SK-N-SH (cell line): ENCODE measurements at regions not wholly inside any gene's neighbourhood (a gene's known extent, or its start where the extent isn't known, plus 50 kb on each side); places are given as distances from the start of the nearest gene placed in this dataset.
"Not testable (repeated sequence)": the region's sequence is repeated elsewhere in the genome, so short reads cannot be mapped to it uniquely, and the experiment has no call there.

ENCODE experiments used
- CTCF ChIA-PET: fragments of 300-600, 350-600 bp; formaldehyde crosslinking; extraction: SDS; loops from one replicate; lab custom pipeline; 2021; lab: Yijun Ruan, JAX
- POLR2A ChIA-PET: fragments of 350-600 bp; sonication (Branson Sonifier 250); formaldehyde crosslinking; extraction: SDS; loops from one replicate; lab custom pipeline; 2020; ENCODE audit warnings: antibody characterized with exemption, inconsistent platforms; lab: Yijun Ruan, JAX
- DNase-seq: peaks from one replicate; pipeline ENCODE4 v3.0.0; 2012
- H2AFZ ChIP-seq: fragments of 200-600 bp; sonication (generic); 2 replicates; pipeline ENCODE4 v1.8.1; 2016; ENCODE audit warnings: antibody characterized with exemption, mild to moderate bottlenecking, low read depth
- H3F3A ChIP-seq: fragments of 200-600 bp; sonication (generic); replicated peaks from 2 replicates; pipeline ENCODE3; 2016; ENCODE audit warnings: antibody characterized with exemption, mild to moderate bottlenecking; ENCODE audit not compliant: insufficient read depth
- H3K27ac ChIP-seq, 2 experiments: fragments of 200-500 bp in 1 of 2; fragments of 200-600 bp in 1 of 2; sonication (Bioruptor generic) in 1 of 2; sonication (generic), shearing (Covaris generic) in 1 of 2; 2 replicates each; pipeline versions ENCODE4 v1.5.1 to v1.6.1; 2014 to 2016; ENCODE audit warnings: low read depth in 2 of 2, inconsistent platforms in 1 of 2, low read length in 1 of 2, mild to moderate bottlenecking in 1 of 2, mixed read lengths in 1 of 2
- H3K27me3 ChIP-seq: fragments of 200-600 bp; sonication (generic), shearing (Covaris generic); 2 replicates; pipeline ENCODE4 v1.6.1; 2016; ENCODE audit warnings: mixed run types; ENCODE audit not compliant: insufficient read depth
- H3K36me3 ChIP-seq, 2 experiments: fragments of 200-500 bp in 1 of 2; fragments of 200-600 bp in 1 of 2; sonication (Bioruptor generic) in 1 of 2; sonication (generic) in 1 of 2; replicated peaks in 1 of 2; 2 replicates each; pipeline versions ENCODE3 to v1.5.1; 2014 to 2016; ENCODE audit warnings: low read length in 1 of 2, mild to moderate bottlenecking in 1 of 2; ENCODE audit not compliant: insufficient read depth in 2 of 2, control insufficient read depth in 1 of 2
- H3K4me1 ChIP-seq, 2 experiments: fragments of 200-500 bp in 1 of 2; fragments of 200-600 bp in 1 of 2; sonication (Bioruptor generic) in 1 of 2; sonication (generic), shearing (Covaris generic) in 1 of 2; 2 replicates each; pipeline versions ENCODE4 v1.5.1 to v1.6.1; 2014 to 2016; ENCODE audit warnings: low read depth in 1 of 2, low read length in 1 of 2, mixed run types in 1 of 2; ENCODE audit not compliant: insufficient read depth in 2 of 2, control insufficient read depth in 1 of 2
- H3K4me2 ChIP-seq: fragments of 200-600 bp; sonication (generic), shearing (Covaris generic); 2 replicates; pipeline ENCODE4 v1.6.1; 2017; ENCODE audit warnings: mixed run types
- H3K4me3 ChIP-seq, 2 experiments: fragments of 200-500 bp in 1 of 2; fragments of 200-600 bp in 1 of 2; sonication (Bioruptor generic) in 1 of 2; sonication (generic), shearing (Covaris generic) in 1 of 2; 2 replicates each; pipeline versions ENCODE4 v1.5.1 to v1.8.1; 2014 to 2016; ENCODE audit warnings: low read depth in 2 of 2, inconsistent platforms in 1 of 2, low read length in 1 of 2, mild to moderate bottlenecking in 1 of 2, mixed read lengths in 1 of 2, moderate library complexity in 1 of 2
- H3K79me2 ChIP-seq: fragments of 200-600 bp; sonication (generic); 2 replicates; pipeline ENCODE4 v1.8.1; 2017; ENCODE audit warnings: mild to moderate bottlenecking; ENCODE audit not compliant: insufficient read depth
- H3K9ac ChIP-seq: fragments of 200-600 bp; sonication (generic); 2 replicates; pipeline ENCODE4 v1.6.1; 2017; ENCODE audit warnings: mixed run types
- H3K9me2 ChIP-seq: fragments of 200-600 bp; sonication (generic); 2 replicates; pipeline ENCODE4 v1.6.1; 2017; ENCODE audit warnings: mixed run types
- H3K9me3 ChIP-seq: fragments of 200-600 bp; sonication (generic); 2 replicates; pipeline ENCODE4 v1.6.1; 2017; ENCODE audit warnings: mixed run types, mild to moderate bottlenecking, moderate library complexity
- H4K20me1 ChIP-seq: fragments of 200-600 bp; sonication (generic); 2 replicates; pipeline ENCODE4 v1.6.1; 2017; ENCODE audit warnings: mild to moderate bottlenecking, mixed run types; ENCODE audit not compliant: insufficient read depth
- CHD2 ChIP-seq: fragments of 150-350 bp; IDR thresholded peaks from 2 replicates; pipeline ENCODE4 v1.6.1; 2018; ENCODE audit warnings: low read length; ENCODE audit not compliant: partially characterized antibody
- ELF1 ChIP-seq: IDR thresholded peaks from 2 replicates; pipeline ENCODE4 v1.4.0; 2012
- EP300 ChIP-seq, 2 experiments: IDR thresholded peaks; 2 replicates each; pipeline versions ENCODE4 v1.4.0 to v1.6.1; 2012; ENCODE audit warnings: borderline replicate concordance in 1 of 2, low read depth in 1 of 2, low read length in 1 of 2
- EZH2phosphoT487 ChIP-seq: fragments of 200-600 bp; sonication (generic); IDR thresholded peaks from 2 replicates; pipeline ENCODE4 v1.6.1; 2017; ENCODE audit warnings: low read depth, mixed run types, mild to moderate bottlenecking, antibody characterized with exemption, moderate library complexity, borderline replicate concordance
- FOSL2 ChIP-seq: IDR thresholded peaks from 2 replicates; pipeline ENCODE4 v1.4.0; 2012; ENCODE audit warnings: low read depth, mild to moderate bottlenecking, moderate library complexity, borderline replicate concordance
- FOXJ3 ChIP-seq: sonication (generic); formaldehyde crosslinking; IDR thresholded peaks from 2 replicates; pipeline ENCODE4 v1.5.1; 2020; ENCODE audit warnings: mild to moderate bottlenecking, missing genetic modification reagents
- GATA2 ChIP-seq: sonication (generic); formaldehyde crosslinking; IDR thresholded peaks from 2 replicates; pipeline ENCODE4 v1.5.0; 2020; ENCODE audit warnings: mild to moderate bottlenecking, missing genetic modification reagents
- RCOR1 ChIP-seq: fragments of 150-350 bp; IDR thresholded peaks from 2 replicates; pipeline ENCODE4 v1.6.1; 2017; ENCODE audit warnings: antibody characterized with exemption, low read length
- RFX5 ChIP-seq: IDR thresholded peaks from 2 replicates; pipeline ENCODE4 v1.6.1; 2012; ENCODE audit warnings: mild to moderate bottlenecking, improper control_type of control experiment, low read length
- SMC3 ChIP-seq: IDR thresholded peaks from 2 replicates; pipeline ENCODE4 v1.6.1; 2012; ENCODE audit warnings: low read depth, low read length, improper control_type of control experiment
- TAF1 ChIP-seq: IDR thresholded peaks from 2 replicates; pipeline ENCODE4 v1.6.1; 2012; ENCODE audit warnings: low read depth, mild to moderate bottlenecking, low read length, moderate library complexity, borderline replicate concordance
- TEAD4 ChIP-seq: IDR thresholded peaks from 2 replicates; pipeline ENCODE4 v1.4.0; 2012; ENCODE audit warnings: mild to moderate bottlenecking, borderline replicate concordance; ENCODE audit not compliant: insufficient read depth
- WGBS: methylation state at CpG from one replicate; pipeline ENCODE4 v1.1.6; 2017; ENCODE audit warnings: low lambda C conversion rate; 5-methylcytosine and 5-hydroxymethylcytosine counted together
- TF ChIP-seq, protein P1 (sequence below): fragments of 150-350 bp; IDR thresholded peaks from 2 replicates; pipeline ENCODE4 v1.6.1; 2016; ENCODE audit warnings: mild to moderate bottlenecking, low read depth, low read length
- TF ChIP-seq, protein P2 (sequence below): fragments of 200-600 bp; sonication (generic); IDR thresholded peaks from 2 replicates; pipeline ENCODE4 v1.6.1; 2017; ENCODE audit warnings: antibody characterized with exemption, mild to moderate bottlenecking, moderate library complexity

DNA sequence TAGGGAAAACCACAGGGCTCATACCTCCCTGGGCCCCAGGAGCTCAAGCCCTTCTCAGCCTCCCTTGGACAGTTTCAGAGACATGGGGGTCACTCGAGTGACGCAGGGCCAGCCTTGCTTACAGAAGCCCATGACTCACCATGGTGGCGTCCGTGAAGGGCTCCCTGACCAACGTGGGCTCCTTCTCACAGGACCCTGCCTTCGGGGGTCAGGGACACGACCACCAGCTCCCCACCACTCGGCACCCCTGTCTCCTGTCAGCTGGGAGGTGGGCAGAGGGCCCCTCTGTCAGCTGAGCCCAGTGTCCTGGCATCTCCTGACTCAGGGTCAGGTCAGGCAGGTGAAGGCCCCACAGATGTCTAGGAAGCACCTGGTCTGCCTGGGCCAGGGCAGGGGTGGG, 126.3 kb upstream of the ANO1 start:
- H3K27me3 ChIP-seq, result no peaks in the 10 kb centered on the region

DNA sequence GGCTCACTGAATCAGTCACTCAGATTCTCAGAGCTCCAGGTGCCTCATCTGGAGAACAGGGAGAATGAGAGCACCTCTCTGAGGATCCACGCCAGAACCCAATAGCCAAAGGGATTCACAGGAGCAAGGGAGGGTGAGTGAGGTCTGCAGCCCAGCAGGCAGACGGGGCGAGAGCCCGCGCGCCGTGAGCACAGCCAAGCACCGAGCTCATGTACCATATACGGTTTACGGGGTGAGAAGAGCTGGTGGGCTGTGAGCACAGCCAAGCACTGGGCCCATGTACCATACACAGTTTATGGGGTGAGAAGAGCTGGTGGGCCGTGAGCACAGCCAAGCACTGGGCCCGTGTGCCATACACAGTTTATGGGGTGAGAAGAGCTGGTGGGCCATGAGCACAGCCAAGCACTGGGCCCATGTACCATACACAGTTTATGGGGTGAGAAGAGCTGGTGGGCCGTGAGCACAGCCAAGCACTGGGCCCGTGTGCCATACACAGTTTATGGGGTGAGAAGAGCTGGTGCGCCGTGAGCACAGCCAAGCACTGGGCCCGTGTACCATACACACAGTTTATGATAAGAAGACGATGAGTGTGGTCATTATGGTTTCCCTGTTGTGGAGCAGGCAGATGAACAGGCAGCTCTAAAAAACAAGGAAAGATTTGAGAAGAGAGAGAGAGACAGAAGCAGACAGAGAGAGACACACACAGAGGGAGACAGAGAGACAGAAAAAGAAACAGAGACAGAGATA, 125.7 kb upstream of the ANO1 start:
- H3K9me3 ChIP-seq, H3K27me3 ChIP-seq, H3F3A ChIP-seq, H3K4me1 ChIP-seq, H3K36me3 ChIP-seq, H4K20me1 ChIP-seq, H3K4me2 ChIP-seq, DNase-seq, H3K79me2 ChIP-seq, H3K9me2 ChIP-seq, H3K27ac ChIP-seq, H2AFZ ChIP-seq, H3K9ac ChIP-seq, H3K4me3 ChIP-seq: not testable (repeated sequence)
- POLR2A ChIA-PET, result interaction anchor here (0.6 kb wide), 1 partner anchor 41 kb away, joined by 3 read pairs; no protein-coding TSS in a partner anchor
- WGBS, result 79% methylated on average over 18 of the region's 18 CpGs
- CTCF ChIA-PET, result interaction anchor here (0.6 to 1.5 kb wide), 6 partner anchors 12 to 239 kb away, joined by 3 to 5 read pairs (median 4); no protein-coding TSS in a partner anchor

More for the DNA sequence above, 126.3 kb upstream of the ANO1 start:
- H4K20me1 ChIP-seq, result no peaks in the 10 kb centered on the region
- H2AFZ ChIP-seq, result no peak overlapping the region
- TF ChIP-seq RCOR1, result no peak
- TF ChIP-seq CHD2, result no peak
- TF ChIP-seq, protein P1, sequence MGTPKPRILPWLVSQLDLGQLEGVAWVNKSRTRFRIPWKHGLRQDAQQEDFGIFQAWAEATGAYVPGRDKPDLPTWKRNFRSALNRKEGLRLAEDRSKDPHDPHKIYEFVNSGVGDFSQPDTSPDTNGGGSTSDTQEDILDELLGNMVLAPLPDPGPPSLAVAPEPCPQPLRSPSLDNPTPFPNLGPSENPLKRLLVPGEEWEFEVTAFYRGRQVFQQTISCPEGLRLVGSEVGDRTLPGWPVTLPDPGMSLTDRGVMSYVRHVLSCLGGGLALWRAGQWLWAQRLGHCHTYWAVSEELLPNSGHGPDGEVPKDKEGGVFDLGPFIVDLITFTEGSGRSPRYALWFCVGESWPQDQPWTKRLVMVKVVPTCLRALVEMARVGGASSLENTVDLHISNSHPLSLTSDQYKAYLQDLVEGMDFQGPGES, result no peak
- TF ChIP-seq TEAD4, result no peak
- TF ChIP-seq ELF1, result no peak
- no peak for TF ChIP-seq SMC3
- no peak for TF ChIP-seq FOXJ3 (CRISPR knock-in tag)
- TF ChIP-seq RFX5, result no peak
- TF ChIP-seq EP300 (IDR thresholded peaks at IDR 0.05; ENCODE audit: borderline replicate concordance in 1 of 2, low read depth in 1 of 2, low read length in 1 of 2), result no peak
- no peak for TF ChIP-seq GATA2 (CRISPR knock-in tag)
- no peak for TF ChIP-seq FOSL2
- TF ChIP-seq TAF1, result no peak
- TF ChIP-seq, protein P2, sequence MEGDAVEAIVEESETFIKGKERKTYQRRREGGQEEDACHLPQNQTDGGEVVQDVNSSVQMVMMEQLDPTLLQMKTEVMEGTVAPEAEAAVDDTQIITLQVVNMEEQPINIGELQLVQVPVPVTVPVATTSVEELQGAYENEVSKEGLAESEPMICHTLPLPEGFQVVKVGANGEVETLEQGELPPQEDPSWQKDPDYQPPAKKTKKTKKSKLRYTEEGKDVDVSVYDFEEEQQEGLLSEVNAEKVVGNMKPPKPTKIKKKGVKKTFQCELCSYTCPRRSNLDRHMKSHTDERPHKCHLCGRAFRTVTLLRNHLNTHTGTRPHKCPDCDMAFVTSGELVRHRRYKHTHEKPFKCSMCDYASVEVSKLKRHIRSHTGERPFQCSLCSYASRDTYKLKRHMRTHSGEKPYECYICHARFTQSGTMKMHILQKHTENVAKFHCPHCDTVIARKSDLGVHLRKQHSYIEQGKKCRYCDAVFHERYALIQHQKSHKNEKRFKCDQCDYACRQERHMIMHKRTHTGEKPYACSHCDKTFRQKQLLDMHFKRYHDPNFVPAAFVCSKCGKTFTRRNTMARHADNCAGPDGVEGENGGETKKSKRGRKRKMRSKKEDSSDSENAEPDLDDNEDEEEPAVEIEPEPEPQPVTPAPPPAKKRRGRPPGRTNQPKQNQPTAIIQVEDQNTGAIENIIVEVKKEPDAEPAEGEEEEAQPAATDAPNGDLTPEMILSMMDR, result no peak
- no peak for TF ChIP-seq EZH2phosphoT487
- TF ChIP-seq, all 33 proteins: peak for 0
- H3K4me3 ChIP-seq, result no peak overlapping the region
- peaks cover 4 to 8% of the 10 kb centered on the region in 2 experiments; a peak in 2 of 4 replicates for H3K4me1 ChIP-seq
- ChIA-PET CTCF (interaction anchor here (0.7 to 2.1 kb wide), 5 partner anchors 11 to 244 kb away, joined by 3 to 5 read pairs (median 3); no protein-coding TSS in a partner anchor), POLR2A (interaction anchor here (0.6 kb wide), 1 partner anchor 41 kb away, joined by 3 read pairs; no protein-coding TSS in a partner anchor)
- no peak for DNase-seq
- WGBS, result 43% methylated on average over 5 of the region's 8 CpGs
- no peaks in the 10 kb centered on the region for H3K36me3 ChIP-seq
- H3K79me2 ChIP-seq, result no peaks in the 10 kb centered on the region
- no peak overlapping the region for H3K4me2 ChIP-seq
- H3K27ac ChIP-seq, result no peak overlapping the region
- H3F3A ChIP-seq, result no peaks in the 10 kb centered on the region
- H3K9me2 ChIP-seq, result no peaks in the 10 kb centered on the region
- H3K9me3 ChIP-seq, result no peaks in the 10 kb centered on the region
- no peak overlapping the region for H3K9ac ChIP-seq
